ENCODE measurements at regions not wholly inside any gene's neighbourhood (a gene's known extent, or its start where the extent isn't known, plus 50 kb on each side); places are given as distances from the start of the nearest gene placed in this dataset.

- no peak for TF ChIP-seq CTCF (conservative IDR thresholded peaks at IDR 0.05)
- H3K27ac ChIP-seq = no peak overlapping the region
These were observed 1390.5 kb downstream of the TBC1D22A start for GRCh38 chr22:48152916-48153315.

GRCh38 chr22:48152164-48152775 lies 1389.8 kb downstream of the TBC1D22A start:
- no peak overlapping the region for H3K27ac ChIP-seq
- no peak for TF ChIP-seq CTCF (conservative IDR thresholded peaks at IDR 0.05)

- no peak overlapping the region for H3K27ac ChIP-seq
- TF ChIP-seq CTCF (conservative IDR thresholded peaks at IDR 0.05) = no peak
These were observed 1389.2 kb downstream of the TBC1D22A start for GRCh38 chr22:48151641-48152040.

GRCh38 chr22:48147831-48148230 lies 1385.4 kb downstream of the TBC1D22A start:
- TF ChIP-seq CTCF (conservative IDR thresholded peaks at IDR 0.05) = no peak
- no peak overlapping the region for H3K27ac ChIP-seq

GRCh38 chr22:48147404-48147803 lies 1385.0 kb downstream of the TBC1D22A start:
- no peak for TF ChIP-seq CTCF (conservative IDR thresholded peaks at IDR 0.05)
- no peak overlapping the region for H3K27ac ChIP-seq

- no peak for TF ChIP-seq CTCF (conservative IDR thresholded peaks at IDR 0.05)
- H3K27ac ChIP-seq = no peak overlapping the region
These were observed 1384.0 kb downstream of the TBC1D22A start for GRCh38 chr22:48146426-48146825.

- no peak for TF ChIP-seq CTCF (conservative IDR thresholded peaks at IDR 0.05)
- H3K27ac ChIP-seq = no peak overlapping the region
These were observed 1383.3 kb downstream of the TBC1D22A start for GRCh38 chr22:48145738-48146137.

Data from VCaP (cell line).